ENCODE measurements at regions not wholly inside any gene's neighbourhood (a gene's known extent, or its start where the extent isn't known, plus 50 kb on each side); places are given as distances from the start of the nearest gene placed in this dataset.

DNA sequence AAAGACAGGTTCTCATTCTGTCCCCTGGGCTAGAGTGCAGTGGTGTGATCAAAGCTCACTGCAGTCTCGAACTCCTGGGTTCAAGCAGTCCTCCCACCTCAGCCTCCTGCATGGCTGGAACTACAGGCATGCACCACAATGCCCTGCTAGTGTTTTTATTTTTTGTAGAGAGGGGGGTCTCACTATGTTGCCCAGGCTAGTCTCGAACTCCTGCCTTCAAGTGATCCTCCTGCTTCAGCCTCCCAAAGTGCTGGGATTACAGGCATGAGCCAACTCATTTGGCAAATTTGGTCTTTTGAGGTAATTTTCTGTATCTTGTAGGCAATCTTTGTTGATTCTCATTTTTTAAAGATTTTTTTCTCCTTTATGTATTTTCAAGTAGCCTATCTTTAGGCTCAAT lies 205.7 kb downstream of the ZIC5 start:
- no peaks in the 10 kb centered on the region for H3K9me3 ChIP-seq
- no peak for DNase-seq
- TF ChIP-seq, protein P1, sequence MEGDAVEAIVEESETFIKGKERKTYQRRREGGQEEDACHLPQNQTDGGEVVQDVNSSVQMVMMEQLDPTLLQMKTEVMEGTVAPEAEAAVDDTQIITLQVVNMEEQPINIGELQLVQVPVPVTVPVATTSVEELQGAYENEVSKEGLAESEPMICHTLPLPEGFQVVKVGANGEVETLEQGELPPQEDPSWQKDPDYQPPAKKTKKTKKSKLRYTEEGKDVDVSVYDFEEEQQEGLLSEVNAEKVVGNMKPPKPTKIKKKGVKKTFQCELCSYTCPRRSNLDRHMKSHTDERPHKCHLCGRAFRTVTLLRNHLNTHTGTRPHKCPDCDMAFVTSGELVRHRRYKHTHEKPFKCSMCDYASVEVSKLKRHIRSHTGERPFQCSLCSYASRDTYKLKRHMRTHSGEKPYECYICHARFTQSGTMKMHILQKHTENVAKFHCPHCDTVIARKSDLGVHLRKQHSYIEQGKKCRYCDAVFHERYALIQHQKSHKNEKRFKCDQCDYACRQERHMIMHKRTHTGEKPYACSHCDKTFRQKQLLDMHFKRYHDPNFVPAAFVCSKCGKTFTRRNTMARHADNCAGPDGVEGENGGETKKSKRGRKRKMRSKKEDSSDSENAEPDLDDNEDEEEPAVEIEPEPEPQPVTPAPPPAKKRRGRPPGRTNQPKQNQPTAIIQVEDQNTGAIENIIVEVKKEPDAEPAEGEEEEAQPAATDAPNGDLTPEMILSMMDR (IDR thresholded peaks at IDR 0.05), result no peak
- no peaks in the 10 kb centered on the region for H3K27me3 ChIP-seq
- H3K4me3 ChIP-seq, result no peak overlapping the region
- no peak overlapping the region for H3K9ac ChIP-seq (ENCODE audit: low read depth in 2 of 2, low read length in 2 of 2)
- no peak overlapping the region for H3K27ac ChIP-seq
- H3K36me3 ChIP-seq, result no peaks in the 10 kb centered on the region
- no peaks in the 10 kb centered on the region for H3K4me1 ChIP-seq
- intact Hi-C loops (cut with DNase I), result no loop called here

DNA sequence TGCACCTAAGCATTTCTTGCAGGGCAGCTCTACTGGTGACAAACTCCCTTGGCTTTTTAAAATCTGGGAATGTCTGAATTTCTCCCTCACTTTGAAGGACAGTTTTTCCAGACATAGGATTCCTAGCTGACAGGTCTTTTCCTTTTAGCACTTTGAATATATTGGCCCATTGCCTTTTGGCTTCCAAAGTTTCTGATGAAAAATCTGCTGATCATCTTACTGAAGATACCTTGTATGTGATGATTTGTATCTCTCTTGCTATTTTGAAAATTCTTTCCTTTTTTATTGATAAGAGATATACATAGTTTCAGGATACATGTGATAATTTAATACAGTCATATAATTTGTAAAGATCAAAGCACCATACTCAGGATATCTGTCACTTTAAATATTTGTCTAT lies 211.1 kb downstream of the ZIC5 start:
- TF ChIP-seq, protein P1 (IDR thresholded peaks at IDR 0.05), result no peak
- no peak overlapping the region for H3K9ac ChIP-seq (ENCODE audit: low read depth in 2 of 2, low read length in 2 of 2)
- no peaks in the 10 kb centered on the region for H3K36me3 ChIP-seq
- intact Hi-C loops (cut with DNase I), result no loop called here
- no peak for DNase-seq
- H3K27ac ChIP-seq, result no peak overlapping the region
- no peaks in the 10 kb centered on the region for H3K27me3 ChIP-seq
- H3K4me1 ChIP-seq, result no peaks in the 10 kb centered on the region
- no peak overlapping the region for H3K4me3 ChIP-seq
- H3K9me3 ChIP-seq, result no peaks in the 10 kb centered on the region

DNA sequence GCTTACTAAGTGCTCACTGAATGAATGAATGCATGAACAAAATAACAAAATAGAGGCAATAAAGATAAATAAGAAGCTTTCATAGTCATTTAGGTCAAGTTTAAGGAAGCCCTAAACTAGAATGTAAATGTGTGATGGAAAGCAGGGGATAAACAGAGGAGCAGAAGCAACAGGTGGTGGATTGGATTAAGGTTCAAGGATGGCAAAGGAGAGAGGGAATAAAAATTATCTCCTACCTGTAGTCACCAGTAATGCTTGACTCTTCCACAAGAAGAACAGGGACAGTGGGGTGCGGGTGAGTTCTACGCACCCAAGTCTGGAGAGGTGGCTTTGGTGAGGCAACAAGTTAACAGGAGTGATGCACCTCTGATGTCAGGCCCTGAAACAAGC lies 212.4 kb downstream of the ZIC5 start:
- no peaks in the 10 kb centered on the region for H3K4me1 ChIP-seq
- no peak for DNase-seq
- H3K27ac ChIP-seq, result no peak overlapping the region
- H3K4me3 ChIP-seq, result no peak overlapping the region
- intact Hi-C loops (cut with DNase I), result no loop called here
- H3K9ac ChIP-seq (ENCODE audit: low read depth in 2 of 2, low read length in 2 of 2), result no peak overlapping the region
- H3K27me3 ChIP-seq, result no peaks in the 10 kb centered on the region
- no peaks in the 10 kb centered on the region for H3K9me3 ChIP-seq
- TF ChIP-seq, protein P1 (IDR thresholded peaks at IDR 0.05), result no peak
- H3K36me3 ChIP-seq, result no peaks in the 10 kb centered on the region

DNA sequence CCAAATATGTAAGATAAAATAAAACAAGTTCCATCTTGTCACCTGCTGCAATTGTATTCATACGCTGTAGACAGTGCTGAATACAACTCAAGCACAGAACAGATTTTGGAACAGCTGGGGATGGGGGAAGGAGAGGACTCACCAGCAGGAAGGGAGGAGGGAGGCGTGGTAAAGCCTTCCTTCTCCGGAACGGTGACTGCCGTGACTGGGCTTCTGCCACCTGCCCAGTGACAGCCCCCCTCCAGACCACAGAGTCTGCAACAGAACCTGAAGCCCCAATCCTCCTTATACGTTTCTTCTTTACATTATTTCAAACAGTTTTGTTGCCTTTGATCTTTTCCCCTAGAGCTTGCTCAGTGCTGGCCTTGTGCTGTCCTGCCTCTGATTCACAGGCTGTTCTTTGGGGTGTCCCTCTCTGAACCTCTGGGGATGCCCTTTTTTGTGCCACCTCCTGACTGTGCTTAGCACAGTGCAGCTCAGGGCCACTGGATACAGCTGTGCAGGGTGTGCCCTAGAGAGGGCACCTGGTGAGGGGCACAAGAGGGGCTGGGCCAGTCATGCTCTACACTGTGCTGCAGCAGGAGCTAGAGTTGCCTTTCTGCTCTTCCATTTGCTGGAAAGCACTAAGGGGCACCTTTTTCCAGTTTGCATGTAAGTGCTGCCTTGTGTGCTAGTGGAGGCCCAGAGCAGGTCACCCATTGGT lies 213.0 kb downstream of the ZIC5 start:
- no peak for DNase-seq
- no peak overlapping the region for H3K4me3 ChIP-seq
- no peak overlapping the region for H3K9ac ChIP-seq (ENCODE audit: low read depth in 2 of 2, low read length in 2 of 2)
- no peaks in the 10 kb centered on the region for H3K4me1 ChIP-seq
- H3K9me3 ChIP-seq, result no peaks in the 10 kb centered on the region
- no peak overlapping the region for H3K27ac ChIP-seq
- intact Hi-C loops (cut with DNase I), result no loop called here
- TF ChIP-seq, protein P1 (IDR thresholded peaks at IDR 0.05), result no peak
- no peaks in the 10 kb centered on the region for H3K36me3 ChIP-seq
- no peaks in the 10 kb centered on the region for H3K27me3 ChIP-seq

DNA sequence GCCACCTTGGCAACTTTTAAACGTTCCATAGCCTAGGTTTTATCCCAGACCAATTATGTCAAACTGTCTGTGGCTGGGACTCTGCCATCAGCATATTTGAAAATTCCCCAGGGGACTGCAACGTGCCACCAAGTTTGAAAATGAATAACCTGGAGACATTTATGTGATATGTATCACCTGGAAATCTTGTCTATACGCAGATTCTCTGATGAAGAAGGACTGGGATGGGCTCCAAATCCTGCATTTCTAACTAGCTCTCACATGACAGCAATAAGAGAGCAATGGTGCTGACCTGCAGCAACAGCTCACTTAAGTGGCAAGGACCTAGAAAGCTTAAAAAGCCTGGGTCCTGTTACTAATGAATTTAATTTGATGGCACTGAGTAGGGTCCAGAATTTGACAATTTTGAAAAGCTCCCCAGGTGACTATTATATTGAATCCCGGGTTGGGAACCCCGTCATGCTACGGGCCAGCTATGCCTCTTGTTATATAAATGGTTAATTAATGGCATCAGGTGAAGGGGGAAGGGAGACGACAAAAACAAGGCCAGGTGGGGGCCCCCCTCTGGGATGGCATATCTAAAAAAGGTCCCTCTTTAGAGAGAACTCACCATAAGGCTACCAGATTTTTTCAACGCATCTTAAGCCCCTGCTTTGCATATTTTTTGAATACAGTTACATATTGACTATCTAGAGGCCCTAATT lies 213.7 kb downstream of the ZIC5 start:
- TF ChIP-seq, protein P1 (IDR thresholded peaks at IDR 0.05), result no peak
- H3K9me3 ChIP-seq, result no peaks in the 10 kb centered on the region
- no peaks in the 10 kb centered on the region for H3K36me3 ChIP-seq
- no peak for DNase-seq
- H3K27ac ChIP-seq, result no peak overlapping the region
- no peak overlapping the region for H3K4me3 ChIP-seq
- intact Hi-C loops (cut with DNase I), result no loop called here
- H3K27me3 ChIP-seq, result no peaks in the 10 kb centered on the region
- no peaks in the 10 kb centered on the region for H3K4me1 ChIP-seq
- no peak overlapping the region for H3K9ac ChIP-seq (ENCODE audit: low read depth in 2 of 2, low read length in 2 of 2)
